HEK293 (cell line): ENCODE measurements at regions not wholly inside any gene's neighbourhood (a gene's known extent, or its start where the extent isn't known, plus 50 kb on each side); places are given as distances from the start of the nearest gene placed in this dataset.

ENCODE experiments used
- CTCF ChIP-seq: fragments of 450-650 bp; formaldehyde crosslinking; IDR thresholded peaks from 2 replicates; pipeline ENCODE4 v1.5.1; 2016; ENCODE audit warnings: missing biosample characterization, missing genetic modification characterization
- PATZ1 ChIP-seq: fragments of 450-650 bp; formaldehyde crosslinking; IDR thresholded peaks from 2 replicates; pipeline ENCODE4 v1.5.1; 2016; ENCODE audit warnings: missing biosample characterization, missing genetic modification characterization
- REST ChIP-seq: fragments of 450-650 bp; formaldehyde crosslinking; IDR thresholded peaks from 2 replicates; pipeline ENCODE4 v1.5.1; 2016; ENCODE audit warnings: missing biosample characterization, missing genetic modification characterization
- SCRT1 ChIP-seq: fragments of 450-650 bp; formaldehyde crosslinking; IDR thresholded peaks from 2 replicates; pipeline ENCODE4 v1.5.1; 2016; ENCODE audit warnings: missing biosample characterization, missing genetic modification characterization, borderline replicate concordance
- ZEB2 ChIP-seq: fragments of 450-650 bp; formaldehyde crosslinking; IDR thresholded peaks from 2 replicates; pipeline ENCODE4 v1.5.1; 2016; ENCODE audit warnings: missing biosample characterization, missing genetic modification characterization
- ZNF221 ChIP-seq: fragments of 450-650 bp; formaldehyde crosslinking; IDR thresholded peaks from 2 replicates; pipeline ENCODE4 v1.5.1; 2017; ENCODE audit warnings: missing biosample characterization, missing genetic modification characterization, borderline replicate concordance

GRCh38 chr4:170247596-170247995 lies 157.8 kb upstream of the AADAT start:
- no peak for TF ChIP-seq CTCF (tag by site-specific recombination)
- TF ChIP-seq ZNF221 (tag by site-specific recombination) = no peak
- no peak for TF ChIP-seq PATZ1
- TF ChIP-seq REST (tag by site-specific recombination) = no peak
- TF ChIP-seq ZEB2 (tag by site-specific recombination) = no peak
- no peak for TF ChIP-seq SCRT1
